OCI-LY3 (cell line): ENCODE measurements at regions not wholly inside any gene's neighbourhood (a gene's known extent, or its start where the extent isn't known, plus 50 kb on each side); places are given as distances from the start of the nearest gene placed in this dataset.

Experiments
- H2AFZ ChIP-seq: fragments of 200-600, 300-600 bp; shearing (Covaris generic); 2 replicates; pipeline ENCODE4 v1.6.0; 2014; ENCODE audit warnings: antibody characterized with exemption, low read depth, low read length
- H3K27ac ChIP-seq: fragments of 200-600, 300-600 bp; sonication (generic); 2 replicates; pipeline ENCODE4 v1.5.1; 2014; ENCODE audit warnings: mild to moderate bottlenecking, low read length, moderate library complexity, mixed read lengths
- H3K27me3 ChIP-seq: fragments of 200-600, 300-600 bp; sonication (generic); 2 replicates; pipeline ENCODE4 v1.6.1; 2014; ENCODE audit warnings: low read depth, low read length, mixed read lengths
- H3K36me3 ChIP-seq: fragments of 200-600, 300-600 bp; sonication (generic); replicated peaks from 2 replicates; pipeline ENCODE3; 2014; ENCODE audit warnings: low read depth, low read length, mixed read lengths
- H3K4me1 ChIP-seq: fragments of 300-600, 200-600 bp; sonication (generic); 2 replicates; pipeline ENCODE4 v1.6.1; 2014; ENCODE audit warnings: low read length, mixed read lengths
- H3K4me2 ChIP-seq: fragments of 200-600, 300-600 bp; sonication (generic); 2 replicates; pipeline ENCODE4 v1.6.1; 2014; ENCODE audit warnings: low read length, mixed read lengths
- H3K4me3 ChIP-seq: fragments of 300-600, 200-600 bp; sonication (generic); 2 replicates; pipeline ENCODE4 v1.5.1; 2014; ENCODE audit warnings: antibody characterized with exemption, mild to moderate bottlenecking, low read length, moderate library complexity
- H3K79me2 ChIP-seq: fragments of 300-600, 200-600 bp; shearing (Covaris generic); 2 replicates; pipeline ENCODE4 v1.6.1; 2014; ENCODE audit warnings: mild to moderate bottlenecking, low read length, mixed read lengths
- H3K9ac ChIP-seq: fragments of 300-600, 200-600 bp; shearing (Covaris generic); 2 replicates; pipeline ENCODE4 v1.6.0; 2014; ENCODE audit warnings: mild to moderate bottlenecking, low read length, moderate library complexity
- H3K9me3 ChIP-seq: fragments of 200-600, 300-600 bp; shearing (Covaris generic); 2 replicates; pipeline ENCODE4 v1.6.1; 2014; ENCODE audit warnings: low read length, mixed read lengths; ENCODE audit not compliant: insufficient read depth
- H4K20me1 ChIP-seq: fragments of 200-600, 300-600 bp; sonication (generic); 2 replicates; pipeline ENCODE4 v1.6.1; 2016; ENCODE audit warnings: low read length, mixed read lengths; ENCODE audit not compliant: insufficient read depth
- CTCF ChIP-seq: fragments of 200-600, 300-600 bp; sonication (generic); IDR thresholded peaks from 2 replicates; pipeline ENCODE4 v1.5.1; 2014; ENCODE audit warnings: antibody characterized with exemption, low read length, low read depth
- EZH2phosphoT487 ChIP-seq: fragments of 200-600 bp; shearing (Covaris generic); IDR thresholded peaks from 2 replicates; pipeline ENCODE4 v1.6.1; 2018; ENCODE audit warnings: antibody characterized with exemption, mixed run types, low read depth

GRCh38 chr10:27440021-27440420, 64.1 kb upstream of the RAB18 start:
- Histone ChIP-seq H3K4me1 (peaks cover 6% of the 10 kb centered on the region; the same call in 1 of the 2 replicates), H3K27me3 (no peaks in the 10 kb centered on the region), H3K9ac (no peak overlapping the region), H3K27ac (no peak overlapping the region), H3K36me3 (no peaks in the 10 kb centered on the region), H3K9me3 (no peaks in the 10 kb centered on the region), H3K79me2 (no peaks in the 10 kb centered on the region), H3K4me2 (no peak overlapping the region), H4K20me1 (no peaks in the 10 kb centered on the region), H2AFZ (no peak overlapping the region), H3K4me3 (no peak overlapping the region)
- TF ChIP-seq CTCF (no peak), EZH2phosphoT487 (no peak)

GRCh38 chr10:27439101-27439500, 65.0 kb upstream of the RAB18 start:
- H3K36me3 ChIP-seq: no peaks in the 10 kb centered on the region
- no peak overlapping the region for H2AFZ ChIP-seq
- no peak overlapping the region for H3K4me3 ChIP-seq
- TF ChIP-seq EZH2phosphoT487 (no peak), CTCF (no peak)
- no peak overlapping the region for H3K9ac ChIP-seq
- H3K9me3 ChIP-seq: no peaks in the 10 kb centered on the region
- no peaks in the 10 kb centered on the region for H4K20me1 ChIP-seq
- H3K4me1 ChIP-seq: peaks cover 6% of the 10 kb centered on the region; the same call in 1 of the 2 replicates
- no peak overlapping the region for H3K4me2 ChIP-seq
- H3K79me2 ChIP-seq: no peaks in the 10 kb centered on the region
- no peak overlapping the region for H3K27ac ChIP-seq
- no peaks in the 10 kb centered on the region for H3K27me3 ChIP-seq

- Histone ChIP-seq H3K27ac (no peak overlapping the region), H3K4me3 (no peak overlapping the region), H3K4me1 (peaks cover 6% of the 10 kb centered on the region; the same call in 1 of the 2 replicates), H3K4me2 (no peak overlapping the region), H4K20me1 (no peaks in the 10 kb centered on the region), H3K36me3 (no peaks in the 10 kb centered on the region), H3K9ac (no peak overlapping the region), H2AFZ (no peak overlapping the region), H3K27me3 (no peaks in the 10 kb centered on the region), H3K79me2 (no peaks in the 10 kb centered on the region), H3K9me3 (no peaks in the 10 kb centered on the region)
- TF ChIP-seq CTCF (no peak), EZH2phosphoT487 (no peak)
These were observed 66.3 kb upstream of the RAB18 start for GRCh38 chr10:27437775-27438174.

GRCh38 chr10:27436710-27437109, 67.4 kb upstream of the RAB18 start:
- no peaks in the 10 kb centered on the region for H3K9me3 ChIP-seq
- H3K9ac ChIP-seq: no peak overlapping the region
- H3K27me3 ChIP-seq: no peaks in the 10 kb centered on the region
- peaks cover 6% of the 10 kb centered on the region; the same call in 1 of the 2 replicates for H3K4me1 ChIP-seq
- H3K36me3 ChIP-seq: no peaks in the 10 kb centered on the region
- H3K79me2 ChIP-seq: no peaks in the 10 kb centered on the region
- no peak overlapping the region for H3K4me3 ChIP-seq
- H4K20me1 ChIP-seq: no peaks in the 10 kb centered on the region
- no peak overlapping the region for H3K4me2 ChIP-seq
- H2AFZ ChIP-seq: no peak overlapping the region
- H3K27ac ChIP-seq: no peak overlapping the region
- TF ChIP-seq EZH2phosphoT487 (no peak), CTCF (no peak)
